HG03432 (cell line): ENCODE measurements at regions not wholly inside any gene's neighbourhood (a gene's known extent, or its start where the extent isn't known, plus 50 kb on each side); places are given as distances from the start of the nearest gene placed in this dataset.
"Not testable (repeated sequence)": the region's sequence is repeated elsewhere in the genome, so short reads cannot be mapped to it uniquely, and the experiment has no call there.

Source experiments
- ATAC-seq: cut with Tn5 transposase; IDR thresholded peaks from one replicate; pipeline ENCODE4 v1.9.1; 2021; ENCODE audit warnings: mild to moderate bottlenecking, moderate library complexity; ENCODE audit not compliant: unreplicated experiment

GRCh38 chr4:10281996-10282395 lies 165.4 kb upstream of the WDR1 start:
- ATAC-seq = no peak

- ATAC-seq = no peak
Measured at GRCh38 chr4:10279261-10279660, 162.7 kb upstream of the WDR1 start.

GRCh38 chr4:10278071-10278470 lies 161.5 kb upstream of the WDR1 start:
- no peak for ATAC-seq

- ATAC-seq = no peak
Measured at GRCh38 chr4:10276152-10276551, 159.6 kb upstream of the WDR1 start.

- ATAC-seq = no peak
Measured at GRCh38 chr4:10275696-10276095, 159.1 kb upstream of the WDR1 start.

- no peak for ATAC-seq
Measured at GRCh38 chr4:10273030-10273429, 156.4 kb upstream of the WDR1 start.

DNA sequence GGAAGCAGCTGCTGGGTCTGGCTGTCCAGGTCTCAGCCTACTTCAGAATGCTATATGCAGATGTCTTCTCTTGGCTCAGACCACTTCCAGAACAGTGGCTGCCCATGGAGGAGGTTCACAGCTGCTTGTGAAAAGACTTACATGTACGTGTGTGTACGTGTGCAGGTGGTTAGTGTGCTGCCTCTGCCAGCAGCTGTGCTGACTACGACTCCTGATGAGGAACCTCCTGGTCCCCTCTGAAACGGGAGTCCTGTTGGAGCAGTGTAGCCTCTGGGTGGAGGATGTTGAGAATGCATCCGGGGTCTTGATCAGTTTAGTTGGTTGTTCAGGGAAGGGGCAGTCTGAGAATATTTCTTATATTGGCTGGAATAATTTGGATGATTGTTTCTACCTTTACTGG lies 155.9 kb upstream of the WDR1 start:
- no peak for ATAC-seq

- no peak for ATAC-seq
Measured at GRCh38 chr4:10267066-10267465, 150.5 kb upstream of the WDR1 start.

DNA sequence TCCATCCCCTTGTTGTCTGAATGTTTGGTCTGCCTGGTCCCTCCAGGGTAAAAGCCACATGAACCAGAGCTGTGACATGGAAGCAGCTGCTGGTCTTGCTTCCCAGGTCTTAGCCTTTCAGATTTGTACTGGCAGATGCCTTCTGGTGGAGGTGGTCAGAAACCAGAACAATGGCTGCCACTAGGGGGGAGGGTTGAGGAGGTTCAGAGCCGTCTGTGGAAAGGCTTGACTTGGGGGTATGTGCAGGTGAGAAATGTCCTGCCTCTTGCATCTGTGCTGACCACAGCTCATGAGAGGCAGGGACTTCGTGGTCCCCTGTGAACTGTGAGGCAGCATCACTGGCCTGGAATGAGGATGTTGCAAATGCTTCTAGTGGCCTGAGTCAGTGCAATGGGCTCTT lies 144.2 kb upstream of the WDR1 start:
- no peak for ATAC-seq

DNA sequence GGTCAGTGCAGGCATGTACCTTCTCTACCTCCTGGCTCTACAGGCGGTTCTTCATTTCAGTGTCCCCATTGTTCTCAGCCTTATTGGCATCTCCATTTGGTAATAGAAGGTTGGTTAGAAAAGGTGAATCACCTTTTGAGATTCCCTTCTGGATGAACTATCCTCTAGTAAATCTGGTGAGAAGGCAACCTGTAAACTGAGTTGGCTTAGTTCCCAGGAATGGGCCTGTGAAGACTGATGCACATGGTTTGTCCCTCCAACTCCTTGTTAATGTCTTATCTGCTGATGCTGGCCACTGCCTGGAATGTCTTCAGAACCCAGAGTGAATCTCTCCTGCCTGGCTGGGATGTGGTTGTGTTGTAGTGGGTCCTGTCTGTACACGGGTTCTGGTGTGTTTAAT lies 143.4 kb upstream of the WDR1 start:
- no peak for ATAC-seq

DNA sequence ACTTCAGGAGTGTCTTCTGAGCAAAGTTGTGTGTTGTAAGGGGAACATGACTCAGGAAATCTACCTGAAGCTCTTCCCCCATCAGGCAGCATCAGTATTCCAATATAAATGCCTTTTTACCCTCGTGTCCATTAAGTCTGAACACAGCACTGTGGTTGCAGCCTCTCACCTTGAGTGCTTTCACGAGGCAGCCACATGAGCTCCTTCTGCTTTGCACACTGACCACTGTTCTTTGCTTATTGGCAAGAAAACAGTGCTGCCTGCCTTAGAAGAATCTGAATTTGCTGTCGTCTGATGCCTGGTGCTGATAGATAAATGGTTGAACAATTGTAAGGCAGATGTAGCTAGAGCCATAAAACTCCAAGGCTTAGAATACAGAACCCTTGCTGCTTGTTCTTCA lies 139.6 kb upstream of the WDR1 start:
- no peak for ATAC-seq

- no peak for ATAC-seq
Measured at GRCh38 chr4:10253765-10254164, 137.2 kb upstream of the WDR1 start.

DNA sequence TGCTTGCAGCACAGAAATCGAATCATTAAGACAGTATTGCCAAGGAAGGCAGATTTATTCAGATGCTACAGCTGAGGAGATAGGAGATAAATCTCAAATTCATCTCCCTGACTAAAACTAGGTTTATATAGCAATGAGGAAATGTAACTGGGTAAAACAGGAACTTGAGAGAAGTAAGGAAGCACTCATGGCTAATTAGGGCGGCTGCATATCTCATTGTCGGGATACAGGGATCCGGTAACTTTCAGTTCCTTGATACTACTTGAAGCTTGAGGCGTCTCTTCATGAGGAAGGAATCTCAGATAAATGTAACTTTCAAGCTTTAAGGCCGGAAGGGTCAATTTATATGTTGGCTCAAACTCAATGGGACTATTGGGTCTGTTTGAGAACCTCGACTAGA lies 129.2 kb upstream of the WDR1 start:
- ATAC-seq = no peak

- no peak for ATAC-seq
Measured at GRCh38 chr4:10243856-10244255, 127.3 kb upstream of the WDR1 start.

- no peak for ATAC-seq
Measured at GRCh38 chr4:10240691-10241090, 124.1 kb upstream of the WDR1 start.

GRCh38 chr4:10239982-10240654 lies 123.5 kb upstream of the WDR1 start:
- ATAC-seq = no peak

DNA sequence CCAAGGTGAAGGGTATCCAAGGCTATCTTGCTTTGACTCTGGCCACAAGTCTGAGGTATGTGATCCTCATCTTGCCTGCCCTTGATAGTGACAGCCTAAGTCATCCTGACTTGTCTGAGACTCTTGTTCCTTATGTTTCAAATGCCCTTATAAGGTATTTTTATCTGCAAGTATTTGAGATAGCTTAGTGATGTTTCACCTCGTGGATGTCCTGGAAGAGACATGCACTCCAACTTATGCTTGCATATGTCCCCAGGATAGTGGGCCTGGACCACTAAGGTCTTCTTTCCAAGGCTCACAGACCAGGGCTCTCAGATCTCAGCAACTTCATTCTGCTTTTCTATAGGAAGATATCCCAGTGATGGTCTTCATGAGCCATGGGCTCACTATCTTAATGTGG lies 120.5 kb upstream of the WDR1 start:
- ATAC-seq = no peak

DNA sequence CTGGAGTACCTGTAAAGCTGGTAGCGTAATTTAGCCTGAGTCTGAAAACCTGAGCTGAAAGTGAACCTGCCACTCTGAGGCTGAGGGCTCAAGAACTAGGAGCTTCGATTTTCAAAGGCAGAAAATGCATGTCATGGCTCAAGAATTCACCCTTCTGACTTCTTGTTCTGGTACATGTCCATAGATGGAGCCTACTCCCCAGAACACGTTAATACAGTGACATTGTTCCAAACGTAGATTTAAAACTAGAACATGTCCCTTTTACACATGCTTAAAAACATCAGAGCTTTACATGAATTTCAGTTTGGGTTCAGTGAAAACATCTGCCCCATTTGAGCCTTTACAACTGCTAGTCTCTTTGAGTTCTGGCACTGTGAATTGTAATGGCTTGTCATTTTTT lies 115.5 kb upstream of the WDR1 start:
- ATAC-seq = no peak

DNA sequence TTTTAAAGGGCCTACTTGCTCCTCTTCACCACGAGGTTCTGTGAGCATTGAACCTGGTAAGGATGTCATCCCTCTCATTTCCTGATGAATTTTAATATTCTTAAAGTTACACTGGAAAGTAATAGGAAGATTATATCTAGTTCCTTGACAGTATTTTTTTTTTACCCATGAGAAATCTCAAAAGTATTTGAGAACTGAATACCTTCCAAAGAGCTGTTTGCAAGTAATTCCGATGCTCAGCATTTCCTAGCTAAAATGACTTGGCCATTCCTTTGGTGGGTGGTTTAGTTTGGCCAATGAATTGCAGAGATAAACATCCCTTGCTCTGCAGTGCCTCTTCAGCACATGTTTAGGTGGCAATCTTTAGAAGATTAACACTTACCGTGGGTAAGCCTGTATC lies 110.2 kb upstream of the WDR1 start:
- ATAC-seq = no peak

GRCh38 chr4:10225096-10225495 lies 108.5 kb upstream of the WDR1 start:
- no peak for ATAC-seq

- no peak for ATAC-seq
Measured at GRCh38 chr4:10223782-10224181, 107.2 kb upstream of the WDR1 start.

DNA sequence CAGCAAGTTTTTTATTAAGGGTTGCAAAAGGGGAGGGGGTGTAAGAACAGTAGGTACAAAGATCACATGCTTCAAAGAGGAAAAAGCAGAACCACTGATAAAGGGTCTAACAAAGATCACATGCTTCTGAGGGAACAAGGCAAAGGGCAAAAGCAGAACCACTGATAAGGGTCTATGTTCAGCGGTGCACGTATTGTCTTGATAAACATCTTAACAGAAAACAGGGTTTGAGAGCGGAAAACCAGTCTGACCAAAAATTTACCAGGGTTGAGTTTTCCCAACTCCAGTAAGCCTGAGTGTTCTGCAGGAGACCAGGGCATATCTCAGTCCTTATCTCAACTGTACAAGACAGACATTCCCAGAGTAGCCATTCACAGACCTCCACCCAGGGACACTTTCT lies 96.9 kb upstream of the WDR1 start:
- ATAC-seq = not testable (repeated sequence)

DNA sequence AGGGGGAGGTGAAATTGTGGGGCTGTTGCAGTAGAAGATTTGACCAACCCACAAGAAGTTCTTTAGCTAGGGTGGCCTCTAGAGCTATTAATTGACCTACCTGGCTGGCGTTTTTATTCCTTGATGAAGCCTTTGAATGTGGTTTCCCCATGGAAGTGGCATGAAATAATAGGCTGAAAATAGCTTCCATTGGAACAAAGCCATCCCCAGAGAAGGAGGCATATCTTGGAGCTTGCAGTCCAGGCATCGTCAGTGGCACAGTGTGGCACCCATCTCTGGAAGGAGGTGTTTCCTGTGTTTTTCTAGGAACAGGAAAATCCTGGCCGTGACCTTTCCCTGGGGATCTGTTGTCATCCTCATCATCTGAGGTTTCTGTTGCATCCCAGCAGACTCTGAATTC lies 96.3 kb upstream of the WDR1 start:
- no peak for ATAC-seq
